Spleen (tissue), 7 donors: ENCODE measurements at regions not wholly inside any gene's neighbourhood (a gene's known extent, or its start where the extent isn't known, plus 50 kb on each side); places are given as distances from the start of the nearest gene placed in this dataset.

Source experiments
- CTCF ChIP-seq, 11 experiments: fragments of 200-600 bp in 7 of 11; fragments of 450-650 bp in 4 of 11; sonication (generic) in 4 of 11; IDR thresholded peaks in 8 of 11; conservative IDR thresholded peaks in 3 of 11; 1 replicate in 7 of 11; 2 replicates in 4 of 11; pipeline versions ENCODE4 v1.4.0 to v1.8.0; 2016 to 2021; ENCODE audit warnings: antibody characterized with exemption in 11 of 11, inconsistent platforms in 4 of 11, mild to moderate bottlenecking in 1 of 11
- POLR2A ChIP-seq, 3 donors: fragments of 450-650 bp; IDR thresholded peaks; one replicate each; pipeline ENCODE4 v1.5.1; 2017; ENCODE audit warnings: antibody characterized with exemption in 3 of 3, mild to moderate bottlenecking in 1 of 3
- donor health status: DM: no; HTN: no; CAD: no; lungs with moderate emphysema.
- donor health status: DM: no; HTN: no; CAD: no.
- donor health status: DM: no; HTN: no; CAD: no.

DNA sequence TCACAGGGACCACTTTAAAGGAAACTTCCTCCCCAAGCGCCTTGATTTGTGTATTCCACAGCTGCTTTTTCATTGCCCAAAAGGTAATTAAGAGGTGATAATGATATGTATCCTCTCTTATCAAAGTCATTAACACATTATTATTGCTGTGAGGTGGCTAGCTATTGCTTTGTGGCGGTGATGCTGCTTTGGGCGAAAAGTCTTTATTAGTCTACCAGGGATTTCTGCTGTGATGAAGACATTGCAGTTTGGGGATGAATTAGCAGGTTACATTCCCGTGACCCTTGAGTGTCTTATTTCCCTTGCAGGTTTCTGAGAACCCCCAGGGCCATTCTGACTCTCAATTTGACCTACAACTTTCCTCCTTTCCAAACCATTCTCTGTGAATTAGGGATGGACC is 143.4 kb upstream of the SOX4 start:
- TF ChIP-seq CTCF (IDR thresholded peaks at IDR 0.05 in 8 of 11, conservative IDR thresholded peaks at IDR 0.05 in 3 of 11), result no peak
- TF ChIP-seq POLR2A (IDR thresholded peaks at IDR 0.05), result no peak
